CD8-positive, alpha-beta memory T cell (primary cell): ENCODE measurements at regions not wholly inside any gene's neighbourhood (a gene's known extent, or its start where the extent isn't known, plus 50 kb on each side); places are given as distances from the start of the nearest gene placed in this dataset.
A peak's percentile ranks its signal among the peaks of the same experiment; 100 is the strongest.
"Not testable (repeated sequence)": the region's sequence is repeated elsewhere in the genome, so short reads cannot be mapped to it uniquely, and the experiment has no call there.

Experiments
- CTCF ChIA-PET: fragments of 350-600 bp; sonication (Branson Sonifier 250); formaldehyde crosslinking; loops from one replicate; lab custom pipeline; 2021; ENCODE audit warnings: antibody characterized with exemption; lab: Charles Lee
- POLR2A ChIA-PET: fragments of 350-600 bp; sonication (Branson Sonifier 250); formaldehyde crosslinking; loops from one replicate; lab custom pipeline; 2021; ENCODE audit warnings: antibody characterized with exemption; lab: Charles Lee
- DNase-seq, 5 donors: peaks; one replicate each; pipeline versions ENCODE4 v3.0.0 to v3.0.0-alpha.2; 2020 to 2022; ENCODE audit warnings: mixed read lengths in 1 of 5
- H3K27ac ChIP-seq: one replicate; pipeline ENCODE4 v1.7.0; 2013; ENCODE audit warnings: low read depth, mild to moderate bottlenecking, low read length, moderate library complexity
- H3K27me3 ChIP-seq: 2 replicates; pipeline ENCODE4 v1.7.0; 2013; ENCODE audit warnings: low read length, mild to moderate bottlenecking; ENCODE audit not compliant: insufficient read depth, poor library complexity, severe bottlenecking
- H3K36me3 ChIP-seq: 2 replicates; pipeline ENCODE4 v1.7.0; 2013; ENCODE audit warnings: mild to moderate bottlenecking, low read length, moderate library complexity; ENCODE audit not compliant: insufficient read depth
- H3K4me1 ChIP-seq: 2 replicates; pipeline ENCODE4 v1.7.0; 2013; ENCODE audit warnings: mild to moderate bottlenecking, low read length, moderate library complexity; ENCODE audit not compliant: insufficient read depth
- H3K4me3 ChIP-seq: 2 replicates; pipeline ENCODE4 v1.7.0; 2013; ENCODE audit warnings: mild to moderate bottlenecking, low read length
- H3K9me3 ChIP-seq: 2 replicates; pipeline ENCODE4 v1.7.0; 2013; ENCODE audit warnings: mild to moderate bottlenecking, low read length
- H3K27ac Mint-ChIP-seq, 8 donors: one replicate each; pipeline ENCODE4 v1.8.0; 2020 to 2021; ENCODE audit warnings: mixed read lengths in 8 of 8, mild to moderate bottlenecking in 6 of 8, inconsistent platforms in 3 of 8, moderate library complexity in 3 of 8
- H3K27me3 Mint-ChIP-seq, 2 donors: one replicate each; pipeline ENCODE4 v1.8.0; 2020 to 2021; ENCODE audit warnings: mixed read lengths in 2 of 2, mild to moderate bottlenecking in 1 of 2, moderate library complexity in 1 of 2
- H3K36me3 Mint-ChIP-seq, 3 donors: one replicate each; pipeline ENCODE4 v1.8.0; 2020 to 2021; ENCODE audit warnings: mixed read lengths in 3 of 3, inconsistent platforms in 1 of 3, mild to moderate bottlenecking in 1 of 3
- H3K4me1 Mint-ChIP-seq, 3 donors: one replicate each; pipeline ENCODE4 v1.8.0; 2020 to 2021; ENCODE audit warnings: mixed read lengths in 3 of 3, inconsistent platforms in 1 of 3, mild to moderate bottlenecking in 1 of 3
- H3K4me3 Mint-ChIP-seq, 7 donors: one replicate each; pipeline ENCODE4 v1.8.0; 2020 to 2021; ENCODE audit warnings: mixed read lengths in 7 of 7, mild to moderate bottlenecking in 6 of 7, moderate library complexity in 4 of 7, inconsistent platforms in 2 of 7
- H3K9me3 Mint-ChIP-seq, 5 donors: one replicate each; pipeline ENCODE4 v1.8.0; 2020 to 2022; ENCODE audit warnings: mixed read lengths in 5 of 5, mild to moderate bottlenecking in 3 of 5, moderate library complexity in 2 of 5, inconsistent platforms in 1 of 5

DNA sequence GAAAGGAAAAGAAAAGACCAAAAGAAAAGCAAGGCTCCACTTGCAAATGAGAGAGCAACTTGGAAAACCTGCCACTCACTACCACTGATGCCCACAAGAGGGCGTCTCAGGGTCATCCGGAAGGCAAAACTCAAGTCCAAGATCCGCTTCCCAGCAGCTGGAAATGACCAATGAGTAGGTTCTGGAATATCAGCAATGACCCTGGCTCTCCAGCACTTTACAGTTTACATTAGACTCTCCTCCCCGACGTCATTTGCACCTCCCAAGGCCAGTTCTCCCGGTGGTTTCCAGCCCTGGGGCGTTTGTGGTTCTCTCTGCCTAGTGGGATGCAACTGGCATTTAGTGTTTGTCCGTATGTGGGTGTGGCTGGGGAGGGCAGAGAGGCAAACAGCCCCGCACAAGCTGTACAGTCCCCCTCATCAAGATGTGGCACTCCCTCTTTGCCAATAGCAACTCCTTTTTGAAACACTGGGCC, 193.8 kb upstream of the ZNF618 start:
- peaks cover 9% of the 10 kb centered on the region for H3K27me3 ChIP-seq
- Mint-ChIP-seq H3K27me3 (peaks cover 36 to 82% of the 10 kb centered on the region in 2 donors), H3K4me3 (no peak overlapping the region), H3K4me1 (peaks cover 5 to 11% (median 7%) of the 10 kb centered on the region in 3 donors), H3K36me3 (peaks cover 0 to 8% (median 0%) of the 10 kb centered on the region in 3 donors), H3K9me3 (no peaks in the 10 kb centered on the region), H3K27ac (no peak overlapping the region)
- no peaks in the 10 kb centered on the region for H3K4me1 ChIP-seq
- no peaks in the 10 kb centered on the region for H3K9me3 ChIP-seq
- ChIA-PET CTCF (no interaction called here), POLR2A (no interaction called here)
- no peak overlapping the region for H3K4me3 ChIP-seq
- no peaks in the 10 kb centered on the region for H3K36me3 ChIP-seq
- H3K27ac ChIP-seq, result no peak overlapping the region
- DNase-seq, result peak in 4 of 5 donors; percentile 9 to 54 (median 15)

DNA sequence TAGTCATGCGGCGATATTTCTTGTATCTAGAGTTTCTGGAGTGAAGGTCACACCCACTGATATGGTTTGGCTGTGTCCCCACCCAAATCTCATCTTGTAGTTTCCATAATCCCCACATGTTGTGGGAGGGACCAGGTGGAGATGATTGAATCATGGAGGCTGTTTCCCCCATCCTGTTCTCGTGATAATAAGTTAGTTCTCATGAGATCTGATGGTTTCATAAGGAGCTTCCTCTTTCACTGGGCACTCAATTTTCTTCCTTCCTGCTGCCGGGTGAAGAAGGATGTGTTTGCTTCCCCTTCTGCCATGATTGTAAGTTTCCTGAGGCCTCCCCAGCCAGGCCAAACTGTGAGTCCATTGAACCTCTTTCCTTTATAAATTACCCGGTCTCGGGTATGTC, 190.5 kb upstream of the ZNF618 start:
- Mint-ChIP-seq H3K4me1 (peaks cover 5 to 14% (median 7%) of the 10 kb centered on the region in 3 donors), H3K27me3 (peaks cover 41 to 85% of the 10 kb centered on the region in 2 donors)
- H3K27me3 ChIP-seq, result peaks cover 28% of the 10 kb centered on the region
- H3K4me3 Mint-ChIP-seq, H3K27ac Mint-ChIP-seq, CTCF ChIA-PET, DNase-seq, H3K27ac ChIP-seq, H3K36me3 Mint-ChIP-seq, POLR2A ChIA-PET, H3K4me1 ChIP-seq, H3K4me3 ChIP-seq, H3K9me3 Mint-ChIP-seq, H3K9me3 ChIP-seq, H3K36me3 ChIP-seq: not testable (repeated sequence)

DNA sequence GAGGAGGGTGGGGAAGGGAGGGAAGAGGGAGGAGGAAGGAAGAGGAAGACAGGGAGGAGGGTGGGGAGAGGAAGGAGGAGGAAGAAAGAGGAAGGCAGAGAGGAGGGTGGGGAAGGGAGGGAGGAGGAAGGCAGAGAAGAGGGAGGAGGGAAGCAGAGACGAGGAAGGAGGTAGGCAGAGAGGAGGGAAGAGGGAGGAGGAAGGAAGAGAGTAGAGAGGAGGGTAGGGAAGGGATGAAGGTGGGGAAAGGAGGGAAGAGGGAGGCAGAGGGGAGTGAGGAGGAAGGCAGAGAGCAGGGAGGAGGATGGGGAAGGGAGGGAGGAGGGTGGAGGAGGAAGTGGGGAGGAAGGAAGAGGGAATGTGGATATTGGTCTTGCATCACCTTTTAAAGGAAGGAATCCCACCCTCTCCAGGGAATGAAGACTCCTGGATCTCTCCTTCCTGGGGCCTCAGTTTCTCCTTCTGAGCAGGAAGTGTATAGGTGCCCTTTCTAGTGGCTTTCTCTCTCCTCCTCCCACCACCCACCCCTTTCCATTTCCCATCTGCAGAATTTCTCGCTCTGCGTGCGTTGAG, 188.9 kb upstream of the ZNF618 start:
- Mint-ChIP-seq H3K27ac (peak overlapping the region in 1 of 8 donors; percentile 5), H3K27me3 (peaks cover 46 to 82% of the 10 kb centered on the region in 2 donors), H3K9me3 (no peaks in the 10 kb centered on the region), H3K4me3 (peak overlapping the region in 1 of 7 donors; percentile 27), H3K36me3 (peaks cover 0 to 8% (median 0%) of the 10 kb centered on the region in 3 donors), H3K4me1 (peaks cover 5 to 14% (median 7%) of the 10 kb centered on the region in 3 donors)
- CTCF ChIA-PET, result no interaction called here
- H3K9me3 ChIP-seq, result no peaks in the 10 kb centered on the region
- POLR2A ChIA-PET, result no interaction called here
- H3K36me3 ChIP-seq, result no peaks in the 10 kb centered on the region
- H3K27ac ChIP-seq, result no peak overlapping the region
- H3K4me1 ChIP-seq, result no peaks in the 10 kb centered on the region
- no peak for DNase-seq
- H3K4me3 ChIP-seq, result no peak overlapping the region
- H3K27me3 ChIP-seq, result peaks cover 32% of the 10 kb centered on the region

DNA sequence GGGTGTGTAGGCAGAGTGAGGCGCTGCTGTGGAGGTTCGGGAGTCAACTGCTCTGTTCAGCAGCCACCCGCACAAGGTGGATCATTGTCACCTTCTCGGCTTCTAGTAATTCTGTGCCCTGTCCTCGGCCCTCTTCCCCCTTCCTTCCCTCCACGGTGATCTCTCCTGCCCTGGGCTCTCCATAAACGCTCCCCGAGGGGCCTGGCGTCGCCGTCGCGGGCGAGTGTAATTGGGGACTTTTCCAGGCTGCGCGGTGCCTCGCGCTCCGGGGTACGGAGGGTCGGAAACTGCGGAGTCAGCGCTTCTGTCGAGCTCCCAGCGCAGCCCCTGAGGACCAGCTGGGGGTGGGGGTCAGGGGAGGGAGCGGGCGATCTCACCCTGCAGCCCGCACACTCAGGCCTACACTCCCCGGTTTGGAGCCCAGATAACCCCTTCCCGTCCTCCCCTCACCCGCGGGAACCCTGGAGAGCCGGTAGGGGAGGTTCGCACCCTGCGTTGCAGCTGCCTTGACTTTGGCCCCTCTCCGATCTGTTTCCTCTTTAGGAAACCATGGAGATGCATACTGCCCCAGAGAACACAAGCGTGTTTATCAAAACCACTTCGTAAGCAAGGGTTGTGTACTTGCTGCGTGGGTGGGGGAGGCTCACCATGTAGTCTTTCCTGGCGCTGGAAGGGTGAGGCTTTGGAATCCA, 188.3 kb upstream of the ZNF618 start:
- H3K36me3 Mint-ChIP-seq, result peaks cover 0 to 8% (median 0%) of the 10 kb centered on the region in 3 donors
- peaks cover 49 to 81% of the 10 kb centered on the region in 2 donors for H3K27me3 Mint-ChIP-seq
- DNase-seq, result no peak
- peaks cover 32% of the 10 kb centered on the region for H3K27me3 ChIP-seq
- peak overlapping the region in 1 of 8 donors; percentile 5 for H3K27ac Mint-ChIP-seq
- peak overlapping the region in 1 of 7 donors; percentile 27 for H3K4me3 Mint-ChIP-seq
- CTCF ChIA-PET, result interaction anchor here (0.6 kb wide), 1 partner anchor 32 kb away, joined by 3 read pairs; no protein-coding TSS in a partner anchor
- H3K36me3 ChIP-seq, result no peaks in the 10 kb centered on the region
- no peaks in the 10 kb centered on the region for H3K4me1 ChIP-seq
- no peak overlapping the region for H3K4me3 ChIP-seq
- POLR2A ChIA-PET, result no interaction called here
- no peaks in the 10 kb centered on the region for H3K9me3 Mint-ChIP-seq
- peaks cover 5 to 14% (median 7%) of the 10 kb centered on the region in 3 donors for H3K4me1 Mint-ChIP-seq
- H3K27ac ChIP-seq, result no peak overlapping the region
- no peaks in the 10 kb centered on the region for H3K9me3 ChIP-seq

DNA sequence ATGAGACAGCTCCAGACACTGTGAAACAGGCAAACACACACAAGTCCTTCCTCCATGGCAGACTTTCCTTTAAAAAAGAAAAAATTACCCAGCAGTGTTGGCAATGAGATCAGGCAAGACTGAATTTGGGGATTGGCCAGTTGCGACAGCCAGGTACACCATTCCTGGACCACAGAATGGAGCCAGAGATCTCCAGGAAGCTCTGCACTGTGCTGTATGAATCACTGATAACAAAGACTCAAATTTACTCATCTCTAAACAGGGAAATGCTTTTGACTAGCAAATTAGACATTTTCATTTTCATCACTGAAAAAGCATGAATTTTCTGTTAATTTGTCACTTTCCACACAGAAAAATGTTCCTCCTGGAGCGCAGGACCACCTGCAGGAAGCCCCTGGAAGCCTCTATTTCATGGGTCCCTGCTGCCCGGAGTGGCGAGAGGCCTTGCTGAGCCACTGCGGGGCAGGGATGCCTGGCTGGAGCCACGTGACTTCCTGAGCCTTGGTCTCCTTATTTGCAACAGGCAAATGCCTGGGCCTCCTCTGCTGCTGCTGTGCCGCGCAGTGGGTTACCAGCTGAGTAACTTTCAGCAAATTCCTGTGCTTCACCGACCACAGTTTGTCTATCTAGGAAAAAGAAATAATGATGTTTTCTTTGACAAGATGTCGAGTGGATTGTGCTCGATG, 185.9 kb upstream of the ZNF618 start:
- DNase-seq, result no peak
- no peak overlapping the region for H3K4me3 Mint-ChIP-seq
- H3K36me3 Mint-ChIP-seq, result peaks cover 0 to 4% (median 0%) of the 10 kb centered on the region in 3 donors
- no peak overlapping the region for H3K4me3 ChIP-seq
- H3K9me3 ChIP-seq, result no peaks in the 10 kb centered on the region
- H3K9me3 Mint-ChIP-seq, result no peaks in the 10 kb centered on the region
- peaks cover 9% of the 10 kb centered on the region for H3K4me1 ChIP-seq
- H3K27me3 Mint-ChIP-seq, result peaks cover 48 to 71% of the 10 kb centered on the region in 2 donors
- CTCF ChIA-PET, result no interaction called here
- H3K27me3 ChIP-seq, result peaks cover 32% of the 10 kb centered on the region
- H3K27ac ChIP-seq, result no peak overlapping the region
- POLR2A ChIA-PET, result no interaction called here
- no peaks in the 10 kb centered on the region for H3K36me3 ChIP-seq
- H3K4me1 Mint-ChIP-seq, result peaks cover 16 to 25% (median 16%) of the 10 kb centered on the region in 3 donors
- H3K27ac Mint-ChIP-seq, result no peak overlapping the region

DNA sequence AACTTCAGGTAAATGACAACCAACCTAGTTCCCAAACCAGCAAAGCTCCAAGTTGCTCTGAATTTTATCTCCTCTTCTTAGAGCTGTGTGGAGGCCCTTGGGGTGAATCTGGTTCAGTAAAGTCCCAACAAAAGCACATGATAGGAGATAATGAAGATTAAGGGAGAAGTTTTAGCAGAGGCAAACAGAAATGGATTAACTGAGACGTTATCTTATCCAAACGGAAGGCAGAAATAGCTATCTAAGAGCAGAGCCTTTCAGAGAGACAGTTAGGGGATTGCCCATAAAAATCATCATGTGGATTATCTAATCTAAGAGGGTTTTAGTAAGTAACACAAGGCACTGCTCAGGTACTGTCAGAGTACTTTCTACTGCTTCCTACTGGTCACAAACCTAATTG, 183.9 kb upstream of the ZNF618 start:
- H3K27ac ChIP-seq, result no peak overlapping the region
- H3K4me1 ChIP-seq, result peaks cover 20% of the 10 kb centered on the region
- H3K9me3 ChIP-seq, result no peaks in the 10 kb centered on the region
- H3K36me3 ChIP-seq, result no peaks in the 10 kb centered on the region
- DNase-seq, result no peak
- H3K4me3 ChIP-seq, result no peak overlapping the region
- peaks cover 34 to 56% of the 10 kb centered on the region in 2 donors for H3K27me3 Mint-ChIP-seq
- H3K27me3 ChIP-seq, result peaks cover 24% of the 10 kb centered on the region
- ChIA-PET CTCF (no interaction called here), POLR2A (no interaction called here)
- H3K9me3 Mint-ChIP-seq, result peaks cover 0 to 5% (median 2%) of the 10 kb centered on the region in 5 donors
- H3K4me1 Mint-ChIP-seq, result peaks cover 25 to 32% (median 31%) of the 10 kb centered on the region in 3 donors
- no peaks in the 10 kb centered on the region for H3K36me3 Mint-ChIP-seq
- H3K4me3 Mint-ChIP-seq, result no peak overlapping the region
- H3K27ac Mint-ChIP-seq, result no peak overlapping the region

DNA sequence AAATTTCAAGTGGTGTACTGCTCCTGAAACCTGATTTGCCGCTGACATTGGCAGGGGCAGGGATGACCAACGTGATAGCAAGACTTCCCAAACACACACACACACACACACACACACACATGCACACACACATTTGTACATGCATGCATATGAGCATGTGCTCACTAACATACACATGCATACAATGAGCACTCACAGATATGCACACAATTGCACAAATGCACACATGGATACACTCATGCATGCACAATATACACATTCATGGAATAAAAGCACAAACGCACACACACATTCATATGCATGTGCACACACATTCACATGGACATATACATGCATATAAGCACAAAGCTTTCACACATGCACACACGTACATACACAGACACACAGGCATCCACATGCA, 181.2 kb upstream of the ZNF618 start:
- H3K4me1 Mint-ChIP-seq, result peaks cover 25 to 31% (median 28%) of the 10 kb centered on the region in 3 donors
- Histone ChIP-seq H3K36me3 (no peaks in the 10 kb centered on the region), H3K27me3 (peaks cover 4% of the 10 kb centered on the region), H3K27ac (no peak overlapping the region), H3K4me1 (peaks cover 20% of the 10 kb centered on the region), H3K4me3 (no peak overlapping the region), H3K9me3 (no peaks in the 10 kb centered on the region)
- peak overlapping the region in 3 of 7 donors; percentile 13 to 53 (median 47) for H3K4me3 Mint-ChIP-seq
- no peaks in the 10 kb centered on the region for H3K36me3 Mint-ChIP-seq
- ChIA-PET CTCF (interaction anchor here (1.1 kb wide), 1 partner anchor 37 kb away, joined by 3 read pairs; no protein-coding TSS in a partner anchor), POLR2A (no interaction called here)
- H3K27ac Mint-ChIP-seq, result peak overlapping the region in 1 of 8 donors; percentile 48
- peaks cover 25 to 29% of the 10 kb centered on the region in 2 donors for H3K27me3 Mint-ChIP-seq
- no peak for DNase-seq
- H3K9me3 Mint-ChIP-seq, result peaks cover 0 to 7% (median 2%) of the 10 kb centered on the region in 5 donors
